ENCODE measurements at regions not wholly inside any gene's neighbourhood (a gene's known extent, or its start where the extent isn't known, plus 50 kb on each side); places are given as distances from the start of the nearest gene placed in this dataset.
"Not testable (repeated sequence)": the region's sequence is repeated elsewhere in the genome, so short reads cannot be mapped to it uniquely, and the experiment has no call there.

- H3K4me1 Mint-ChIP-seq (ENCODE audit: low read depth): no peaks in the 10 kb centered on the region
- H3K27ac Mint-ChIP-seq: no peak overlapping the region
- no peaks in the 10 kb centered on the region for H3K36me3 Mint-ChIP-seq (ENCODE audit: low read depth)
- peaks cover 28% of the 10 kb centered on the region for H3K9me3 Mint-ChIP-seq
- DNase-seq: no peak
- H3K4me3 Mint-ChIP-seq: no peak overlapping the region
- no peaks in the 10 kb centered on the region for H3K27me3 Mint-ChIP-seq
Measured at GRCh38 chr7:51930834-51931233, 614.2 kb upstream of the COBL start.

GRCh38 chr7:51929818-51930217 lies 613.2 kb upstream of the COBL start:
- H3K4me3 Mint-ChIP-seq: no peak overlapping the region
- H3K36me3 Mint-ChIP-seq (ENCODE audit: low read depth): no peaks in the 10 kb centered on the region
- no peak overlapping the region for H3K27ac Mint-ChIP-seq
- DNase-seq: no peak
- peaks cover 24% of the 10 kb centered on the region for H3K9me3 Mint-ChIP-seq
- no peaks in the 10 kb centered on the region for H3K4me1 Mint-ChIP-seq (ENCODE audit: low read depth)
- H3K27me3 Mint-ChIP-seq: no peaks in the 10 kb centered on the region

GRCh38 chr7:51927738-51928137 lies 611.1 kb upstream of the COBL start:
- H3K9me3 Mint-ChIP-seq: peaks cover 31% of the 10 kb centered on the region
- H3K4me1 Mint-ChIP-seq (ENCODE audit: low read depth): no peaks in the 10 kb centered on the region
- DNase-seq: no peak
- H3K36me3 Mint-ChIP-seq (ENCODE audit: low read depth): no peaks in the 10 kb centered on the region
- H3K27me3 Mint-ChIP-seq: no peaks in the 10 kb centered on the region
- no peak overlapping the region for H3K4me3 Mint-ChIP-seq
- H3K27ac Mint-ChIP-seq: no peak overlapping the region

- H3K36me3 Mint-ChIP-seq (ENCODE audit: low read depth): no peaks in the 10 kb centered on the region
- H3K4me3 Mint-ChIP-seq: no peak overlapping the region
- DNase-seq: no peak
- no peaks in the 10 kb centered on the region for H3K27me3 Mint-ChIP-seq
- no peak overlapping the region for H3K27ac Mint-ChIP-seq
- peaks cover 21% of the 10 kb centered on the region for H3K9me3 Mint-ChIP-seq
- no peaks in the 10 kb centered on the region for H3K4me1 Mint-ChIP-seq (ENCODE audit: low read depth)
Measured at GRCh38 chr7:51918581-51918980, 602.0 kb upstream of the COBL start.

- H3K36me3 Mint-ChIP-seq (ENCODE audit: low read depth): no peaks in the 10 kb centered on the region
- H3K4me1 Mint-ChIP-seq (ENCODE audit: low read depth): no peaks in the 10 kb centered on the region
- no peak overlapping the region for H3K27ac Mint-ChIP-seq
- no peak overlapping the region for H3K4me3 Mint-ChIP-seq
- H3K9me3 Mint-ChIP-seq: peaks cover 11% of the 10 kb centered on the region
- H3K27me3 Mint-ChIP-seq: no peaks in the 10 kb centered on the region
- DNase-seq: no peak
Measured at GRCh38 chr7:51901489-51901840, 584.9 kb upstream of the COBL start.

DNA sequence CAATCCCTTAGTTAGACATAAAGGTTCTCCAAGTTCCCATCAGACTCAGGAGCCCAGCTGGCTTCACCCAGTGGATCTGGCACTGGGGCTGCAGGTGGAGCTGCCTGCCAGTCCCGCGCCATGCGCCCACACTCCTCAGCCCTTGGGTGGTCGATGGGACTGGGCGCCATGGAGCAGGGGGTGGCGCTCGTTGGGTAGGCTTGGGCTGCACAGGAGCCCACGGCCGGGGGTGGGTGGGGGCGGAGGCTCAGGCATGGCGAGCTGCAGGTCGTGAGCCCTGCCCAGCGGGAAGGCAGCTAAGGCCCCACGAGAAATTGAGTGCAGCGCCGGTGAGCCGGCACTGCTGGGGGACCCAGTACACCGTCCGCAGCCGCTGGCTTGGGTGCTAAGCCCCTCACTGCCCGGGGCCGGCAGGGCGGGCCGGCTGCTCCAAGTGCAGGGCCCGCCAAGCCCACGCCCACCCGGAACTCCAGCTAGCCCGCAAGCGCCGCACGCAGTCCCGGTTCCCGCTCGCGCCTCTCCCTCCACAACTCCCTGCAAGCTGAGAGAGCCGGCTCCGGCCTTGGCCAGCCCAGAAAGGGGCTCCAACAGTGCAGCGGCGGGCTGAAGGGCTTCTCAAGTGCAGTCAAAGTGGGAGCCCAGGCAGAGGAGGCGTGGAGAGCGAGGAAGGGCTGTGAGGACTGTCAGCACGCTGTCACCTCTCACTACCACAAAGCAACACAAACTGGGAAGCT lies 584.3 kb upstream of the COBL start:
- H3K4me1 Mint-ChIP-seq (ENCODE audit: low read depth); H3K4me3 Mint-ChIP-seq; DNase-seq; H3K36me3 Mint-ChIP-seq (ENCODE audit: low read depth); H3K27me3 Mint-ChIP-seq; H3K27ac Mint-ChIP-seq: not testable (repeated sequence)
- H3K9me3 Mint-ChIP-seq: peaks cover 13% of the 10 kb centered on the region

DNA sequence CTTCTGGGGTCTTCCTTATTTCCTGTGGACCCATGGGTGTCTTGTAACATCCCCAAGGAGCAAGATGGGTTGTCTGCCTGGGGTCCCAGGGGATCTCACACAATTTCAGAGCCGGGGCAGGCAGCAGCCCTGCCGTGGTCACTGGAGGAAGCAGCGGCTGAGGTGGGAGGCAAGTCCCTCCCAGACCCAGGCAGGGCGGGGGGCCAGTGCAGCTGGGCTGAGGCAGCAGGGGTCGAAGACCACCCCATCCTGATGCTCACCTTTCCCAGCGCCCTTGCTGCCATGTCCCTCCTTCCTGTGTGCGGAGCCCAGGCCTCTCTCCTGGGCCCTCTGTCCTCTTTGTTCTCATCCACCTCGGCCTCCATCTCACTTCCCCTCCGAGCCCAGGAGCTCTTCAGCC lies 583.0 kb upstream of the COBL start:
- Mint-ChIP-seq H3K27ac (no peak overlapping the region), H3K4me3 (no peak overlapping the region), H3K36me3 (ENCODE audit: low read depth) (no peaks in the 10 kb centered on the region), H3K27me3 (no peaks in the 10 kb centered on the region), H3K9me3 (peaks cover 14% of the 10 kb centered on the region), H3K4me1 (ENCODE audit: low read depth) (no peaks in the 10 kb centered on the region)
- no peak for DNase-seq

DNA sequence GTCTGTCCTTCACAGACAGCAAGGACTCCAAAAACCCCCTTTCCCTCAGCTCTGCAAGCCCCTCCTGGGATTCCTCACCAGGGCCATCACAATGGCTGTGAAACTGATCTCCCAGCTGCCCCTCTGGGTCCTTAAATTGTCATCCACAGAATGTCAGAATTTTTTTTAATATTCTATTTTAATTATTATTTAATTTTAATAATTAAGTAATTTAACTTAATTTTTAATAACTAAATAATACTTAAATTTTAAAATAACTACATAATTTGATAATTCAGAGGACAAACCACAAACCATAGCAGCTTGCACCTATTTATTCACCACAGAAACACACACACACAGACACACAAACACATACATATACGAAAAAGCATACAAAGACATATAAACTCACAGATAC lies 565.8 kb upstream of the COBL start:
- H3K36me3 Mint-ChIP-seq (ENCODE audit: low read depth): no peaks in the 10 kb centered on the region
- no peak for DNase-seq
- no peak overlapping the region for H3K27ac Mint-ChIP-seq
- no peaks in the 10 kb centered on the region for H3K27me3 Mint-ChIP-seq
- H3K9me3 Mint-ChIP-seq: no peaks in the 10 kb centered on the region
- no peaks in the 10 kb centered on the region for H3K4me1 Mint-ChIP-seq (ENCODE audit: low read depth)
- no peak overlapping the region for H3K4me3 Mint-ChIP-seq

DNA sequence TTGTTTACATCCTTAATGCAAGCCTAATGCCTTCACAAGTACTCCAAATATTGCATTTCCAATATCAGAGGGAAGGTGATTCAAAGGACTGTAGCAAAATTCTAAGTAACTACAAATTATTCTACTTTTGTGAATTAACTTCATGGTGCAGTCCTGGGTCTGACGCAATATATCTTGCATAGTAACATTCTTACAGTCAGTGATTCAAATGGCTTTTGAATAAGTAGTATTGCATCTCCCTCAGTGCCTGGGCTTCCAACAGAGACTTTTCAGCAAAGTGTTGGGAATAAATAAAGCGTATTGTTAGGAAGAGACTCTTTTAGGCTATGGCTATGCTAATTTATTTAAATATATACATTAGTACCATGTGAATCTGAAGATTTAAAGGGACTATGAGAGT lies 564.7 kb upstream of the COBL start:
- H3K36me3 Mint-ChIP-seq (ENCODE audit: low read depth): no peaks in the 10 kb centered on the region
- no peaks in the 10 kb centered on the region for H3K4me1 Mint-ChIP-seq (ENCODE audit: low read depth)
- DNase-seq: no peak
- H3K4me3 Mint-ChIP-seq: no peak overlapping the region
- H3K9me3 Mint-ChIP-seq: no peaks in the 10 kb centered on the region
- H3K27ac Mint-ChIP-seq: no peak overlapping the region
- H3K27me3 Mint-ChIP-seq: no peaks in the 10 kb centered on the region

DNA sequence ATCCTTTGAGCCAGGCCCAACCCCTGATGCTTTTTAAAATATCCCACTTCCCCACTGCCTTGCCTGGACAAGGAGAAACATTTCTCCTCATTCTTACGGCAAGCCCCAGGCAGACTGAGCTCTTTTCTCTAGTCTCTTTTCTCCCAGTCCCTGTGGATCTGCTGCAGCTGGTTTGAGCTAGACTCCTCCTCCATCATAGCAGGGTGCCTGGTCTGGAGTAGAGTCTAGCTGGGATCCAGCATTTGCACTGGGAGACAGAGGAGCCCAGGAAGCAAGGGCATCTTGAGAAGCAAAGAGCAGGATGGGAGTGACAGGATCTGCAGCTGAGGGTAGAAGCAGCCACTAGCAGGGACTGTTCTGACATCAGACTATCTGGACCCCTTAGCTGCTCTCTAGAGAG lies 562.3 kb upstream of the COBL start:
- no peaks in the 10 kb centered on the region for H3K4me1 Mint-ChIP-seq (ENCODE audit: low read depth)
- peaks cover 2% of the 10 kb centered on the region for H3K9me3 Mint-ChIP-seq
- DNase-seq: no peak
- H3K27ac Mint-ChIP-seq: no peak overlapping the region
- H3K27me3 Mint-ChIP-seq: no peaks in the 10 kb centered on the region
- H3K4me3 Mint-ChIP-seq: no peak overlapping the region
- no peaks in the 10 kb centered on the region for H3K36me3 Mint-ChIP-seq (ENCODE audit: low read depth)

DNA sequence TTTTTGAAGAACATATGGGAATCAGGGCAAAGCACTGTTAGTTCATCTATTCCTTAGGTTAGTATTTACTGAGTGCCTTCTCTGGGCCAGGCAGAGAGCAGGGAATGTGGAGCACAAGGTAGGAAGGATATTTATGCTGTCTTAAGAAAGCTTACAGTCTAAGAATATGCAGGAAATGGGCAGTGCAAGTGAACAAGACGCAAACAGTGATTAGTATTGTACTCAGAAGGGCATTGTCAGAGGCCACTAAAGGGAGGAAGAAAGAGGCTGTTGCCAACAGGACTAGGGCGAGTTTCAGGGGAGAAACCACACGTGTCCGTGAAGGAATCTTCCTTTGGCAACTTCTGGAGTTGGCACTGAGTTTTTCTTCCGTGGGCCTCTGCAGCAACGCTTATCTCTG lies 552.8 kb upstream of the COBL start:
- no peaks in the 10 kb centered on the region for H3K4me1 Mint-ChIP-seq (ENCODE audit: low read depth)
- H3K27me3 Mint-ChIP-seq: no peaks in the 10 kb centered on the region
- no peak for DNase-seq
- no peaks in the 10 kb centered on the region for H3K36me3 Mint-ChIP-seq (ENCODE audit: low read depth)
- no peak overlapping the region for H3K27ac Mint-ChIP-seq
- no peak overlapping the region for H3K4me3 Mint-ChIP-seq
- H3K9me3 Mint-ChIP-seq: peaks cover 2% of the 10 kb centered on the region

DNA sequence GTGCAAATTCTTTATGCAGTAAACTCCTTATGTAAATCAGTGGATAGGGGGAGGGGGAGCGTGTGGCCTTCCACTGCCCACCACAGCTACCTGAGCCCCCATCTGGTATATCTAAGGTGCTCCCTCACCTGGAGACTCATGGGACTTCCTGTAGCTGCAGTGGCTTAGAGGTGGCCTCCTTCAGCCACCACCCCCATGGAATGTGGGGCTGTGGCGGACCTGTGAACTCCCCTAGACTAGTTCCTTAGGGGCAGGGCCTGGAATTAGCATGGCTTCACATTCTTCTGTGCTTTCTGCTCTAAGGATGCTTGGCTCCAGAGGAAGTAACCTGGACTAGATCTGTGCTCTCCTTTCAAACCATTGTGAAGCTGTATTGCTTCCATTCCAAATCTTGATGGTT lies 550.5 kb upstream of the COBL start:
- H3K4me3 Mint-ChIP-seq: no peak overlapping the region
- no peaks in the 10 kb centered on the region for H3K36me3 Mint-ChIP-seq (ENCODE audit: low read depth)
- no peaks in the 10 kb centered on the region for H3K4me1 Mint-ChIP-seq (ENCODE audit: low read depth)
- H3K9me3 Mint-ChIP-seq: peaks cover 2% of the 10 kb centered on the region
- no peak for DNase-seq
- no peaks in the 10 kb centered on the region for H3K27me3 Mint-ChIP-seq
- H3K27ac Mint-ChIP-seq: no peak overlapping the region

GRCh38 chr7:51860305-51860704 lies 543.7 kb upstream of the COBL start:
- DNase-seq: no peak
- peaks cover 3% of the 10 kb centered on the region for H3K9me3 Mint-ChIP-seq
- no peaks in the 10 kb centered on the region for H3K4me1 Mint-ChIP-seq (ENCODE audit: low read depth)
- H3K36me3 Mint-ChIP-seq (ENCODE audit: low read depth): no peaks in the 10 kb centered on the region
- no peak overlapping the region for H3K4me3 Mint-ChIP-seq
- no peaks in the 10 kb centered on the region for H3K27me3 Mint-ChIP-seq
- no peak overlapping the region for H3K27ac Mint-ChIP-seq

- Mint-ChIP-seq H3K9me3 (peaks cover 13% of the 10 kb centered on the region), H3K27ac (no peak overlapping the region), H3K4me1 (ENCODE audit: low read depth) (no peaks in the 10 kb centered on the region), H3K27me3 (no peaks in the 10 kb centered on the region), H3K36me3 (ENCODE audit: low read depth) (no peaks in the 10 kb centered on the region), H3K4me3 (no peak overlapping the region)
- no peak for DNase-seq
Measured at GRCh38 chr7:51850126-51850525, 533.5 kb upstream of the COBL start.

DNA sequence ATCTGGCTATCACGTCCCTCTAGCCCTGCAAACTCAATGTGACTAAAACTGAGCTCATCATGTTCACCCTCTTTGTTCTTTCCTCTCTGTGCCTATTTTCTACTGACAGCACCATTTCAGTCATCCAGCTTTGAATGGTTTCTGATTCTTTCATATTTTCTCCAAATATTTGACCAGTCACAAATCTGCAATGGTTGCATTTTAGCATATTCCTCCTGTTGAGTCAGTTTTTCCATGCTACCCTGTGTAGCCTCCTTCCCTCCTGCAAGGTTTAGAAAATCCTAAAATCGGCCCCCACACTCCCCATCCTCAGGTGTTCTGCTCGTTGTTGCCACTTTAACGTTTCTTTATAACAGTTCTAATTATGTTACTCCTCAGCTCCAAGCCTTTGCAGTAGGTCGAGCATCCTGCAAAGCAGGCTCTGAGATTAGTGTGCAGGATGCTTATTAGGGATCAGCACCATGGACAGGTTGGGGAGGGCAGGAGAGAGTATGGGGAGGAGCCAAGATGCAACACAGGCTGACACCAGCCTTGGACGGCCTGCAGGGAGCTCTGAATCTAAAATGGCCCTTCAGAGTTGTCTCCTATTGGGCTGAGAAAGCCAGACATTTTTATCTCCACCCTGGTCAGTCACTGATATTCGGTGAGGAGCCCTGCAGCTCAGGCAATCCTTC lies 531.0 kb upstream of the COBL start:
- H3K9me3 Mint-ChIP-seq: peaks cover 7% of the 10 kb centered on the region
- H3K4me1 Mint-ChIP-seq (ENCODE audit: low read depth): no peaks in the 10 kb centered on the region
- H3K27ac Mint-ChIP-seq: no peak overlapping the region
- no peak overlapping the region for H3K4me3 Mint-ChIP-seq
- H3K36me3 Mint-ChIP-seq (ENCODE audit: low read depth): no peaks in the 10 kb centered on the region
- H3K27me3 Mint-ChIP-seq: no peaks in the 10 kb centered on the region
- no peak for DNase-seq

GRCh38 chr7:51839130-51839529 lies 522.5 kb upstream of the COBL start:
- H3K4me3 Mint-ChIP-seq; H3K27me3 Mint-ChIP-seq; DNase-seq; H3K4me1 Mint-ChIP-seq (ENCODE audit: low read depth); H3K36me3 Mint-ChIP-seq (ENCODE audit: low read depth); H3K27ac Mint-ChIP-seq: not testable (repeated sequence)
- peaks cover 21% of the 10 kb centered on the region for H3K9me3 Mint-ChIP-seq

Data from activated T-cell treated with anti-CD3 and anti-CD28 coated beads, Interleukin-2, amount 50 U/mL, for 24 hours (primary cell).